ENCODE measurements at regions not wholly inside any gene's neighbourhood (a gene's known extent, or its start where the extent isn't known, plus 50 kb on each side); places are given as distances from the start of the nearest gene placed in this dataset.
"Not testable (repeated sequence)": the region's sequence is repeated elsewhere in the genome, so short reads cannot be mapped to it uniquely, and the experiment has no call there.

DNA sequence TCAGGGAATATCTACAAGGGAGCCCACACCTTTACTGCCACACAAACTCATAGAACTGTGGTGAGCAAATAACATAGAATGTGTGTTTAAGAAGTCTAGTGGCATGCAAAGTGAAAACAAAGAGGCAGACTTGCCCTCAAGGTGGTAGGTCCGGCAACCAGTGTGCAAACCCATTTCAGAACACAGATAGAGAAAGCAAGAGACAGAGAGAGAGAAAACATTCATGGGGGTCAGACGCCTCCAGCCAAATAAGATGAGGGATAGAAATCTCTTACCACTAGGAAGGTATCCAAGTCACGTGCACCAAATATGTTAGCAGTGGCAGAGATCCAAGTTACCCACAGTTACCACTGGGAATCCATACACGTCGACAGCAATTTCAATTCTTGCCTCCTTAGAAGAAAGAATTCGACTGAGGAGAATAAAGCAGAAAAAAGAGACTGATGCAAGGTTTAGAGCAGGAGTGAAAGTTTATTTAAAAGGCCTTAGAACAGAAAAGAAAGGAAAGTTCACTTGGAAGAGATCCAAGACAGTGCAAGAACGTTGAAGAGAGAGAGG lies 252.8 kb downstream of the NAP1L3 start:
- TF ChIP-seq, protein P1, sequence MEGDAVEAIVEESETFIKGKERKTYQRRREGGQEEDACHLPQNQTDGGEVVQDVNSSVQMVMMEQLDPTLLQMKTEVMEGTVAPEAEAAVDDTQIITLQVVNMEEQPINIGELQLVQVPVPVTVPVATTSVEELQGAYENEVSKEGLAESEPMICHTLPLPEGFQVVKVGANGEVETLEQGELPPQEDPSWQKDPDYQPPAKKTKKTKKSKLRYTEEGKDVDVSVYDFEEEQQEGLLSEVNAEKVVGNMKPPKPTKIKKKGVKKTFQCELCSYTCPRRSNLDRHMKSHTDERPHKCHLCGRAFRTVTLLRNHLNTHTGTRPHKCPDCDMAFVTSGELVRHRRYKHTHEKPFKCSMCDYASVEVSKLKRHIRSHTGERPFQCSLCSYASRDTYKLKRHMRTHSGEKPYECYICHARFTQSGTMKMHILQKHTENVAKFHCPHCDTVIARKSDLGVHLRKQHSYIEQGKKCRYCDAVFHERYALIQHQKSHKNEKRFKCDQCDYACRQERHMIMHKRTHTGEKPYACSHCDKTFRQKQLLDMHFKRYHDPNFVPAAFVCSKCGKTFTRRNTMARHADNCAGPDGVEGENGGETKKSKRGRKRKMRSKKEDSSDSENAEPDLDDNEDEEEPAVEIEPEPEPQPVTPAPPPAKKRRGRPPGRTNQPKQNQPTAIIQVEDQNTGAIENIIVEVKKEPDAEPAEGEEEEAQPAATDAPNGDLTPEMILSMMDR (IDR thresholded peaks at IDR 0.05; ENCODE audit: control insufficient read depth, extremely low read depth, insufficient read depth) = no peak
- DNase-seq (ENCODE audit: low read depth) = no peak
- no peak overlapping the region for H3K4me3 ChIP-seq (ENCODE audit: low read depth, low read length)

DNA sequence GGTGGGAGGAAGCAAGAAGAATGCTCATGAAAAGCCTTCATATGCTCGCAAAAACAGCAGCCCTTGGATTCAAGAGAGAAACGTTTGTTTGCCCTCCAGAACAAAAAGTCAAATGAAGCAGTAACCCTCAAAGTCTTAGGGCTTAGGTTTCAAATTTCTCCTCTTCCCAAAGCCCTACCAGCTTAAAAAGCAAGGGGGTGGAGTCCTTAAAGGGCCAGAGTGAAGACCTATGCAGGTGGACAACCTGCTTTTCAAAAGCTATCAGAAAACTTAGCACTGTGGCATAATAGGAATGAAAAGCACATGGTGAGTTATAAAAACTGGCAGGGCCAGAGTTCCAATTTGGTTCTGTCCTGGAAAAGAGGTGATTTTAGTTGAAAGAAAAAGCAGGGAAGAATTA lies 253.3 kb downstream of the NAP1L3 start:
- no peak overlapping the region for H3K4me3 ChIP-seq (ENCODE audit: low read depth, low read length)
- TF ChIP-seq, protein P1 (IDR thresholded peaks at IDR 0.05; ENCODE audit: control insufficient read depth, extremely low read depth, insufficient read depth) = no peak
- no peak for DNase-seq (ENCODE audit: low read depth)

DNA sequence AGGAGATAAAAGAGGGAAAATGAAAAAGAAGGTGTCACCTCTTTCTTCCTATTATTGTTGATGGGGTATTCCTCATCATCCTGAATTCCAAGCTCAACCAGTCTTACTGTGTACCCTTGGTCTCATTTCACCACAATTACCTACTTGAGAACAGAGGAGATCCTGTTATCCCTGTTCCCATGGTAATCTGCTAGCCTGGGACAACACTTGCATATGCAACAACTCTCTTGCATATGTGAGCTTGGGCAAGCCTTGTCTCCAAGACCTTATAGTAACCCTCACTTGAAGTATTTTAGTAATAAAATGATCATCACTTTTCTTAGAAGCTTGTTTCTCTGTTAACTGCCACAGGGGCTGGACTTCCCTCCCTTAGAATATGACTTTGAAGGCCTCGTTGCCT lies 253.7 kb downstream of the NAP1L3 start:
- TF ChIP-seq, protein P1 (IDR thresholded peaks at IDR 0.05; ENCODE audit: control insufficient read depth, extremely low read depth, insufficient read depth) = no peak
- DNase-seq (ENCODE audit: low read depth) = no peak
- no peak overlapping the region for H3K4me3 ChIP-seq (ENCODE audit: low read depth, low read length)

DNA sequence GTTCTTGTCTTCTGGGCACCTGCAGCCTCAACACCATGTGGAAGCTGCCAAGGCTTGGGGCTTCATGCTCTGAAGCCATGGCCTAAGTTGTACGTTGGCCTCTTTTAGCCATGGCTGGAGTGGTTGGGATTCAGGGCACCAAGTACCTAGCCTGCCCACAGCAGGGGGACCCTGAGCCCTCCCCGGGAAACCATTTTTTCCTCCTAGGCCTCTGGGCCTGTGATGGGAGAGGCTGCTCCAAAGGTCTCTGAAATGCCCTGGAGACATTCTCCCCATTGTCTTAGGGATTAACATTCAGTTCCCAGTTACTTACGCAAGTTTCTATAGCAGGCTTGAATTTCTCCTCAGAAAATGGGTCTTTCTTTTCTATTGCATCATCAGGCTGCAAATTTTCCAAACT lies 269.3 kb downstream of the NAP1L3 start:
- H3K4me3 ChIP-seq (ENCODE audit: low read depth, low read length) = no peak overlapping the region
- TF ChIP-seq, protein P1 (IDR thresholded peaks at IDR 0.05; ENCODE audit: control insufficient read depth, extremely low read depth, insufficient read depth) = no peak
- DNase-seq (ENCODE audit: low read depth) = no peak

DNA sequence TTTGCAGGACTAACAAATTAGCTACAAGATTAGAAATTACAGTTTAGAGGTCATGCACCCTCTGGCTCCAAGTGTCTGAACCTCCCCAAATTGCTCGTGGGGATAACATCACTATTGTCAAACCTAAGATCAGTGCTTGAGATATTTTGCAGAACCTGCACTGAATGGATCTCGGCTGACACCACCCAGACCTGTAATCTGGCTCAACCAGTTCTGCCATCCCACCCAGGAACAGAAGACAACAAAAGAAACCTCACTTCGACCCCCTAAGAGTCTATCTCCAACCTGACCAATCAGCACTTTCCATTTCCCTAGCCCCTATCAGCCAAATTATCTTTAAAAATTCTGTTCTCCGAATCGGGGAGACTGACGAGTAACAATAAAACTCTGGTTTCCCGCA lies 318.7 kb downstream of the NAP1L3 start:
- DNase-seq (ENCODE audit: low read depth) = no peak

DNA sequence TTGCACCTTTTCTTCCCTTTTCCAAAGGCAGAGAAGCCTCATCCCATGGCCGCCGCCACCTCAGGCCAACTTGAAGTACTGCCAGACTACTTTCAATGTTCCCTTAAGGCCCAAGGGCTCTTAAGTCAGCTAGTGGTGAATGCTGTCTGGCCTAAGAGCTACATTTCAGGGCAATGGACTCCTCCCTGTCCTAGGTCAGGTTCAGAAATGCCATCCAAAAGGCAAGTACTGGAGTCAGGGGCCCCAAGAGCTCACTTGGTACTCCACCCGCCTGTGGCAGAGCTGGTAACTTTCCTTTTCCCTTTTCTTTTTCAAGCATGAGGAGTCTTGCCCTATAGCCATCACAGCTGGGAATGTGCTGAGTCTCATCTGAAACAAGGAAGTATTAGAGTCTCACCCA lies 327.1 kb downstream of the NAP1L3 start:
- no peak overlapping the region for H3K4me3 ChIP-seq (ENCODE audit: low read depth, low read length)
- TF ChIP-seq, protein P1 (IDR thresholded peaks at IDR 0.05; ENCODE audit: control insufficient read depth, extremely low read depth, insufficient read depth) = no peak
- DNase-seq (ENCODE audit: low read depth) = no peak

More for the DNA sequence above, 318.7 kb downstream of the NAP1L3 start:
- TF ChIP-seq, protein P1 (IDR thresholded peaks at IDR 0.05; ENCODE audit: control insufficient read depth, extremely low read depth, insufficient read depth) = no peak
- H3K4me3 ChIP-seq (ENCODE audit: low read depth, low read length) = no peak overlapping the region

DNA sequence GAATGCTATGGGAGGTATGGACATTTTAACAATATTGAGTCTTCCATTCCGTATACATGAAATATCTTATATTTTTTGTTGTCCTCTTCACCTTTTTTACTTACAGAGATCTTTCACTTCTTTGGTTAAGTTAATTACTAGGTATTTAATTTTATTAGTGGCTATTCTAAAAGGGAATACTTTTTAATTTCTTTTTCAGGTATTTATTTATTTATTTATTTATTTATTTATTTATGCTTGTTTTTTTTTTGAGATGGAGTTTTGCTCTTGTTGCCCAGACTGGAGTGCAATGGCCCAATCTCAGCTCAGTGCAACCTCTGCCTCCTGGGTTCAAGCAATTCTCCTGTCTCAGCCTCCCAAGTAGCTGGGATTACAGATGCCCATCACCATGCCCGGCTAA lies 329.1 kb downstream of the NAP1L3 start:
- DNase-seq (ENCODE audit: low read depth); H3K4me3 ChIP-seq (ENCODE audit: low read depth, low read length): not testable (repeated sequence)

Data from LNCaP clone FGC (cell line).